Upper lobe of left lung (tissue), 6 donors: ENCODE measurements at regions not wholly inside any gene's neighbourhood (a gene's known extent, or its start where the extent isn't known, plus 50 kb on each side); places are given as distances from the start of the nearest gene placed in this dataset.

Experiments used
- ATAC-seq, 2 donors: fragments of 200-7000 bp; cut with Tn5 transposase; one replicate each; pipeline ENCODE4 v1.9.1; 2022; ENCODE audit warnings: mild to moderate bottlenecking in 2 of 2, moderate library complexity in 2 of 2; ENCODE audit not compliant: low FRiP score in 2 of 2
- DNase-seq, 2 donors: peaks; one replicate each; pipeline ENCODE4 v3.0.0-alpha.2; 2019 to 2020
- H3K27ac ChIP-seq, 4 donors: fragments of 200-600 bp; sonication (generic); one replicate each; pipeline ENCODE4 v1.5.1; 2016 to 2019
- H3K27me3 ChIP-seq, 4 donors: fragments of 200-600 bp; sonication (generic); one replicate each; pipeline ENCODE4 v1.5.1; 2017 to 2019
- H3K36me3 ChIP-seq, 4 donors: fragments of 200-600 bp; sonication (generic); one replicate each; pipeline ENCODE4 v1.5.1; 2016 to 2019
- H3K4me1 ChIP-seq, 4 donors: fragments of 200-600 bp; sonication (generic); one replicate each; pipeline ENCODE4 v1.5.1; 2018 to 2019
- H3K4me3 ChIP-seq, 4 donors: fragments of 200-600 bp; sonication (generic); one replicate each; pipeline ENCODE4 v1.5.1; 2017 to 2019; ENCODE audit warnings: mild to moderate bottlenecking in 2 of 4, moderate library complexity in 1 of 4
- H3K9me3 ChIP-seq, 4 donors: fragments of 200-600 bp; sonication (generic); one replicate each; pipeline ENCODE4 v1.5.1; 2018 to 2019
- EP300 ChIP-seq, 4 donors: sonication (generic); formaldehyde crosslinking; IDR thresholded peaks; one replicate each; pipeline ENCODE4 v1.5.1; 2017; ENCODE audit warnings: antibody characterized with exemption in 4 of 4, control low read depth in 2 of 4
- POLR2A ChIP-seq, 4 donors: fragments of 450-650 bp; IDR thresholded peaks; one replicate each; pipeline ENCODE4 v1.5.1; 2016 to 2017; ENCODE audit warnings: antibody characterized with exemption in 4 of 4, mild to moderate bottlenecking in 2 of 4
- POLR2AphosphoS5 ChIP-seq, 2 donors: sonication (generic); formaldehyde crosslinking; IDR thresholded peaks; one replicate each; pipeline ENCODE4 v1.5.1; 2017; ENCODE audit warnings: antibody characterized with exemption in 2 of 2
- WGBS, 2 donors: methylation state at CpG; one replicate each; pipeline ENCODE4 v1.1.5; 2017 to 2018; 5-methylcytosine and 5-hydroxymethylcytosine counted together
- TF ChIP-seq, protein P1 (sequence below), 6 experiments: fragments of 450-650 bp in 4 of 6; fragments of 200-600 bp in 2 of 6; sonication (generic) in 2 of 6; IDR thresholded peaks; one replicate each; pipeline ENCODE4 v1.5.1; 2016 to 2019; ENCODE audit warnings: antibody characterized with exemption in 6 of 6
- donor health status: DM: no; HTN: no; CAD: no; lungs with moderate emphysema.
- donor health status: DM: no; HTN: yes; CAD: no; lungs with severe emphysema.

DNA sequence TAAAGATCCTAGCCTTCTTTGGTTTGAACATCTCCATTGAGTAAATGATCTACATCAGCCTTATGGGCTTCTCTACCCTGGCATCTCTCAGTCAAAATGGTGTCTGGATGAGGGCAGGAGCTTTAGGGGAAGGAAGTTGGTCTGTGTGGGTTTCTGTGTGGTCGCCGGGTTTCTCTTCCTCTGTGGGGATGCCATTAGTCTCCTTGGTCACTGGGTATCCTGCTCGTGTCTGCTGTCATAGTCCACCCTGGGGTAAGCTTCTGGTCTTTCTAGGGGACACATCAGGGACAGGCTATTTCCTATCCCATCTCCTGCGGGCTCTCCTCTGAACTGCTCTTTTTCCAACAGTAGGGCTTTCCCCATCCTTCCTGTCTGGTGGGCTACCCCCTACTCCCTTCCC, 150.3 kb upstream of the NPY start:
- WGBS, 2 donors, result 58 to 61% methylated on average over 4 of the region's 4 CpGs
- no peak for ATAC-seq
- no peaks in the 10 kb centered on the region for H3K4me1 ChIP-seq
- no peak for DNase-seq
- no peaks in the 10 kb centered on the region for H3K27me3 ChIP-seq
- no peaks in the 10 kb centered on the region for H3K36me3 ChIP-seq
- TF ChIP-seq POLR2A (IDR thresholded peaks at IDR 0.05) (no peak), EP300 (IDR thresholded peaks at IDR 0.05) (no peak), POLR2AphosphoS5 (IDR thresholded peaks at IDR 0.05) (no peak)
- TF ChIP-seq, protein P1, sequence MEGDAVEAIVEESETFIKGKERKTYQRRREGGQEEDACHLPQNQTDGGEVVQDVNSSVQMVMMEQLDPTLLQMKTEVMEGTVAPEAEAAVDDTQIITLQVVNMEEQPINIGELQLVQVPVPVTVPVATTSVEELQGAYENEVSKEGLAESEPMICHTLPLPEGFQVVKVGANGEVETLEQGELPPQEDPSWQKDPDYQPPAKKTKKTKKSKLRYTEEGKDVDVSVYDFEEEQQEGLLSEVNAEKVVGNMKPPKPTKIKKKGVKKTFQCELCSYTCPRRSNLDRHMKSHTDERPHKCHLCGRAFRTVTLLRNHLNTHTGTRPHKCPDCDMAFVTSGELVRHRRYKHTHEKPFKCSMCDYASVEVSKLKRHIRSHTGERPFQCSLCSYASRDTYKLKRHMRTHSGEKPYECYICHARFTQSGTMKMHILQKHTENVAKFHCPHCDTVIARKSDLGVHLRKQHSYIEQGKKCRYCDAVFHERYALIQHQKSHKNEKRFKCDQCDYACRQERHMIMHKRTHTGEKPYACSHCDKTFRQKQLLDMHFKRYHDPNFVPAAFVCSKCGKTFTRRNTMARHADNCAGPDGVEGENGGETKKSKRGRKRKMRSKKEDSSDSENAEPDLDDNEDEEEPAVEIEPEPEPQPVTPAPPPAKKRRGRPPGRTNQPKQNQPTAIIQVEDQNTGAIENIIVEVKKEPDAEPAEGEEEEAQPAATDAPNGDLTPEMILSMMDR (IDR thresholded peaks at IDR 0.05), result no peak
- no peak overlapping the region for H3K4me3 ChIP-seq
- H3K27ac ChIP-seq, result no peak overlapping the region
- H3K9me3 ChIP-seq, result no peaks in the 10 kb centered on the region

DNA sequence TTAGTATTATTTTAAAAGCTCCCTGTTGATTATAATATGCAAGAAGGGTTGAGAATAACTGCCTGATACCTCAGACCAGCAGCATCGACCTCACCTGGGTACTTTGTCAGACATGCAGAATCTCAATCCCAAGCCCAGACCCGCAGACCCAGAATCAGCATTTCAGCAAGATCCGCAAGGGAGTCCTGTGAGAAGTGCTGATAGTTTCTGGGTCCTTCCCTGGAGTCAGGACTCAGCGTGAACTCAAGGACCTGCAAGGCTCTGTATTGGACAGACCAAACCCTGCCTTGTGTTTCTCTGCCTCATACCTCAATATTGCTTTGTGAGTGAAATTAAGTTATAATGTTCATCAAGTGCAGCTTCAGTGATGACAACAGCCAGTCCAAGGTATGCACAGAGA, 149.5 kb upstream of the NPY start:
- Histone ChIP-seq H3K36me3 (no peaks in the 10 kb centered on the region), H3K27me3 (no peaks in the 10 kb centered on the region), H3K4me3 (no peak overlapping the region), H3K27ac (no peak overlapping the region), H3K4me1 (no peaks in the 10 kb centered on the region), H3K9me3 (no peaks in the 10 kb centered on the region)
- no peak for DNase-seq
- ATAC-seq, result no peak
- TF ChIP-seq POLR2A (IDR thresholded peaks at IDR 0.05) (no peak), EP300 (IDR thresholded peaks at IDR 0.05) (no peak), POLR2AphosphoS5 (IDR thresholded peaks at IDR 0.05) (no peak)
- TF ChIP-seq, protein P1 (IDR thresholded peaks at IDR 0.05), result no peak
- WGBS, 2 donors, result 81 to 85% methylated on average over 3 to 4 of the region's 4 CpGs

DNA sequence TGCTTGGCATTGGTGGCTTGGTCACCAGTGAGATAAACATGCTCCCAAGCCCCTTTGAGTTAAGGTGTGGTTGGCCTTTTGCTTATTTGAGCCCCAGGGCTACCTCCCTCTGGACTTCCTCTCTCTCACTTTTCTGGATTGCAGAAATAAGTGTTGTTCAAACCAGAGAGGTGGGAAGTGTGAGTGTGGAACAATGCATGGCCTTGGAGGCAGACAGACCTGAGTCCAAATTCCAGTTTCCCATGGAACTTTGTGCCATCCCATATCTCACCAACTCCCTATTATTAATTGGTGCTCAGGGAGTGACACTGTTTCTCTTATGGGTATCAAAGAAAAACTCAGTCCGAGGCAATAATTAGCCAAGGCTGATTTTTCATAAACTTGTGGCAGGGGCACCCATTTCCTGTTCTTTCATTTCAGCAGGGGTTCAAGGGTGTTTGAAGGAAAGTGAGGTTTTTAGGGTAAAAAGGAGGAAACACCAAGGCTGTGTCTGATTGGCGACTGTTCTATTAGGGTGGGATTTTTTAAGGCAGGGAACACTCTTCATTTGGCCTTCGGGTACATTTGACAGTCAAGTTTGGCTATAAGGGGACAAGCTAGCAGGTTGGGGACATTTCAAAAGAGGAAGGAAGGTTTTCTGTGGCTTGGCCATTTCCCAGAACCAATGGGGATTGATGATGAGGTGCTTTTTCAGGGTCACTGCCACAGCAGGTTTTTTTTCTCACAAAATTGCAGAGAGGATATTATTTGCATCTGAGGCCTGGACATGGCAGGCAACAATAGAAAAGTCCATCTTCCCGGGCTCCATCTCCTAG, 148.8 kb upstream of the NPY start:
- WGBS, 2 donors, result 63 to 66% methylated on average over 4 of the region's 4 CpGs
- no peak overlapping the region for H3K4me3 ChIP-seq
- no peaks in the 10 kb centered on the region for H3K9me3 ChIP-seq
- ATAC-seq (no peak), DNase-seq (no peak)
- H3K27me3 ChIP-seq, result no peaks in the 10 kb centered on the region
- H3K27ac ChIP-seq, result no peak overlapping the region
- H3K4me1 ChIP-seq, result no peaks in the 10 kb centered on the region
- TF ChIP-seq POLR2A (IDR thresholded peaks at IDR 0.05) (no peak), POLR2AphosphoS5 (IDR thresholded peaks at IDR 0.05) (no peak), EP300 (IDR thresholded peaks at IDR 0.05) (no peak)
- TF ChIP-seq, protein P1 (IDR thresholded peaks at IDR 0.05), result no peak
- H3K36me3 ChIP-seq, result no peaks in the 10 kb centered on the region

DNA sequence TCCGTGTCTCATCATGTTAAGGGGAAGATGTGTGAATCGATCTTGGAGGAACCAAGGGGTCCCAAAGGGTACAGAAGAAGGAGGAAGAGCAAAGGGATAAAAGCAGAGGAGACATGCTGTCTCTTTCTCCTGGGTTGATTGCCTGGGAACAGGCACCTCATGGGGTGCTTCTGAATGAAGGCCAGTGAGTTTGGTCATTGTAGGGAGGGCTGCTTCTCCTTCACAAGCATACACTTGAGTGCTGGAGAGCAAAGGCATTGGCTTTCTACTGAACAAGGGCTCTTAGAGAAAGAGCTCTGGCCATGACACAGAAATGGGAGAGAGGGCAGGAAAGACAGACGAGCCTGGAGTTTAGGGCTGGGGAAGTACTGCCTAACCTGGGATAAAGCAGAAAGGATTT, 146.7 kb upstream of the NPY start:
- no peaks in the 10 kb centered on the region for H3K27me3 ChIP-seq
- H3K4me3 ChIP-seq, result no peak overlapping the region
- DNase-seq (no peak), ATAC-seq (no peak)
- WGBS, 2 donors, result 63 to 77% methylated on average over 3 of the region's 3 CpGs
- no peaks in the 10 kb centered on the region for H3K4me1 ChIP-seq
- no peaks in the 10 kb centered on the region for H3K9me3 ChIP-seq
- H3K27ac ChIP-seq, result no peak overlapping the region
- no peaks in the 10 kb centered on the region for H3K36me3 ChIP-seq
- no peak for TF ChIP-seq POLR2A (IDR thresholded peaks at IDR 0.05)
- no peak for TF ChIP-seq POLR2AphosphoS5 (IDR thresholded peaks at IDR 0.05)
- TF ChIP-seq, protein P1 (IDR thresholded peaks at IDR 0.05), result no peak
- no peak for TF ChIP-seq EP300 (IDR thresholded peaks at IDR 0.05)

DNA sequence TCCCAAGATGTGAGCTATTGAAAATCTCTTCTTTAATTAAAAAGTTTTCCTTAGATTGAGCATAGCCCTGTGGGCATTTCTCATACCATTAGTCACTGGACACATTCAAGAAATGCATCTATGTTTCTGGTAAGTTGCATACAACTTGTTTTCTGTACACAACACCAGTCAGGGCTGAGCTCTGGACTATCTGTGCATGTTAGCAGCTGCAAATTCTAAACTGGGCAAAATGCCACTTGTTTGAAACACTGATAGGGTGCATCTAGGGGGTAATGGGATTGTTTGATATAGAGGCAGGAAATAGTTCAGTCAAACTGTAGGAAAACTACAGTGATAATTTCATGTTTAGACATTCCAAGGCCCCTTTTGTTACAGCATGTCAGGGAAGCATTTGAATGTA, 145.6 kb upstream of the NPY start:
- TF ChIP-seq POLR2AphosphoS5 (IDR thresholded peaks at IDR 0.05), result no peak
- TF ChIP-seq POLR2A (IDR thresholded peaks at IDR 0.05), result no peak
- TF ChIP-seq, protein P1 (IDR thresholded peaks at IDR 0.05), result no peak
- TF ChIP-seq EP300 (IDR thresholded peaks at IDR 0.05), result no peak
- Histone ChIP-seq H3K4me1 (no peaks in the 10 kb centered on the region), H3K27ac (no peak overlapping the region), H3K36me3 (no peaks in the 10 kb centered on the region), H3K9me3 (no peaks in the 10 kb centered on the region), H3K27me3 (no peaks in the 10 kb centered on the region), H3K4me3 (no peak overlapping the region)
- no peak for ATAC-seq
- DNase-seq, result no peak
